ENCODE measurements at regions not wholly inside any gene's neighbourhood (a gene's known extent, or its start where the extent isn't known, plus 50 kb on each side); places are given as distances from the start of the nearest gene placed in this dataset.

GRCh38 chr6:166052837-166053236 lies 114.8 kb downstream of the TBXT start:
- TF ChIP-seq POLR2AphosphoS5 (IDR thresholded peaks at IDR 0.05) (no peak), POLR2A (IDR thresholded peaks at IDR 0.05) (no peak), EP300 (IDR thresholded peaks at IDR 0.05) (no peak)
- TF ChIP-seq, protein P1, sequence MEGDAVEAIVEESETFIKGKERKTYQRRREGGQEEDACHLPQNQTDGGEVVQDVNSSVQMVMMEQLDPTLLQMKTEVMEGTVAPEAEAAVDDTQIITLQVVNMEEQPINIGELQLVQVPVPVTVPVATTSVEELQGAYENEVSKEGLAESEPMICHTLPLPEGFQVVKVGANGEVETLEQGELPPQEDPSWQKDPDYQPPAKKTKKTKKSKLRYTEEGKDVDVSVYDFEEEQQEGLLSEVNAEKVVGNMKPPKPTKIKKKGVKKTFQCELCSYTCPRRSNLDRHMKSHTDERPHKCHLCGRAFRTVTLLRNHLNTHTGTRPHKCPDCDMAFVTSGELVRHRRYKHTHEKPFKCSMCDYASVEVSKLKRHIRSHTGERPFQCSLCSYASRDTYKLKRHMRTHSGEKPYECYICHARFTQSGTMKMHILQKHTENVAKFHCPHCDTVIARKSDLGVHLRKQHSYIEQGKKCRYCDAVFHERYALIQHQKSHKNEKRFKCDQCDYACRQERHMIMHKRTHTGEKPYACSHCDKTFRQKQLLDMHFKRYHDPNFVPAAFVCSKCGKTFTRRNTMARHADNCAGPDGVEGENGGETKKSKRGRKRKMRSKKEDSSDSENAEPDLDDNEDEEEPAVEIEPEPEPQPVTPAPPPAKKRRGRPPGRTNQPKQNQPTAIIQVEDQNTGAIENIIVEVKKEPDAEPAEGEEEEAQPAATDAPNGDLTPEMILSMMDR (IDR thresholded peaks at IDR 0.05) = no peak
